NCI-H2081 treated with DMSO at 0.1 percent for 48 hours (cell line): ENCODE measurements at regions not wholly inside any gene's neighbourhood (a gene's known extent, or its start where the extent isn't known, plus 50 kb on each side); places are given as distances from the start of the nearest gene placed in this dataset.

Experiments used
- DNase-seq: peaks from one replicate; lab custom pipeline; 2025; lab: John Stamatoyannopoulos, UW

DNA sequence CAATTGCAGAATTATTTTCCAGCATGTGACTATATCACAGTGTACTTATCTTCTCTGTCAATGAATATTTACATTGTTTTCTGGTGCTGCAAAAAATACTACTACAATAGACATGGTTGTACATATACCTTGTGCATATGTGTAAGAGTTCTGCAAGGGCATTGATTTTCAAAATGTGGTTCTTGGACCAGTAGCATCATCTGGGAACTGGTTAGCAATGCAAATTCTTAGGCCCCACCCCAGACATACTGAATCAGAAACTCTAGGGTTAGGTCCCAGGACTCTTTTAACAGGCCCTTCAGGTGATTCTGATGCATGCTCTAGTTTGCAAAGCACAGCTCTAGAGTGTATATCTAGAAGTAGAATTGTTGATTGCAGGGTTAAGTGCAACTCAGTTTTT is 292.3 kb downstream of the ZNF621 start:
- DNase-seq: no peak

- DNase-seq: no peak
These were observed 296.6 kb downstream of the ZNF621 start for GRCh38 chr3:40821315-40821714.

DNA sequence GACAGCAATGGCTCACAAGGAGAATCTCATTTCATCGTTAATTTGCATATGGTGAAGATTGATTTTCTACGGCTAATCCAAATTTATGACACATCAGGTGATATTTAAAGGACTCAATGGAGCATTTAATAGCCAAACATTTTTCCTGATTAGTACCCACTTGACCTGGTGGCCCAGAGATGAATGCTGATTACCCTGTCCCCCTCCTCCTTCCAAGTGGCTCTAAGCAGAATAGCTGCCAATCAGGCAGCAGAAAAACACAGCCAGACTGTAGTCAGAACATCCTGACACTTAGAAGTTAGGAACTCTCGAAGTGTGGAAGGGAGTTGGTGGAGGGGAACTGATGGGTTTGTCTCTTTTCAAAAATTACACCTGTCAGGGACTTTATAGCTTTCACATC is 302.5 kb downstream of the ZNF621 start:
- DNase-seq: no peak

- DNase-seq: no peak
These were observed 303.4 kb downstream of the ZNF621 start for GRCh38 chr3:40827942-40828688.

DNA sequence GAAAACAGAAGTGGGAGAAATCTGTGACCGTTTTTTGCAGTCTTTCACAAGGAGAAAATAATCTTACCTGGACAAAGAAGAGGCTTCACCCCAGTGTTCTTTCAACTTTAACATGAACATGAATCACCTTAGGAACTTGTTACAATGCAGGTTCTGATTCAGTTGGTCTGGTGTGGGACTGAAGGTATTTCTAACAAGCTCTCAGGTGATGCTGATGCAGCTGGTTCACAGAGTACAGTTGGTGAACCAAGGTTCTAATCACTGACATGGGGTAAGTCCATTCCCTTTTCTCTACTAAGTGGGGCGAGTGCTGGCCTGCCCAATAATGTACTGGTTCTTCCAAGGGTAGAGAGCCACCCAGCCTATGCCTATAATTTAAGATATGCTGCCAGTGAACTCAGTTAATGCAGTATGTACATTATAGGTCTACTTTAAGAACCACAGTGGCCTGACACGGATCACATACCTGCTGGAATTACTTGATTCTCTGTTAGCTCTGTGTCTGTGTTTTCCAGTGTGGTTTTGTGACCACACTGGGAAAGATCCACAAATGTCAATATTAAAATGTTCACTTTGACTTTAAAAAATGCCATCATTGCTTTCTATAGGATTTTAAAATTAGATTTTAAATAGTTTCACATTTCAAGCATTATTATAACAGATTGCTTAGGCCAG is 304.1 kb downstream of the ZNF621 start:
- DNase-seq: no peak

DNA sequence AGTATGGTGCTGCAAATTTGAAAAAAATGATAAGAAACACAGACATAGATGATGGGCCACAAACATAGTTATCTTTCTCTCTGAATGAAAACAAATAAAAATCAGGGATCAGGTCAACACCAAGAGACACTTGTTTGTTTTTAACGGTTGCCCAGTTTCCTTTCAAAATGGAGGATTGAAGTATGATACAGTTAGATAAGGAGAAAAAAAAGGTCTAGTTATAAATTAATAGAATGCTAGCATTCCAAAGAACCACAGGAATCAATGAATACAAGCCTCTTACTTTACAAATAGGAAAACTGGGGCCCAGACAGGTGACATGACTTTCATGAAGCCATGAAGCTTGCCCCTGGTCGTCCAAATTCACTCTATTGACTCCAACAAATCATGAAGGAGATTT is 305.1 kb downstream of the ZNF621 start:
- DNase-seq: no peak

DNA sequence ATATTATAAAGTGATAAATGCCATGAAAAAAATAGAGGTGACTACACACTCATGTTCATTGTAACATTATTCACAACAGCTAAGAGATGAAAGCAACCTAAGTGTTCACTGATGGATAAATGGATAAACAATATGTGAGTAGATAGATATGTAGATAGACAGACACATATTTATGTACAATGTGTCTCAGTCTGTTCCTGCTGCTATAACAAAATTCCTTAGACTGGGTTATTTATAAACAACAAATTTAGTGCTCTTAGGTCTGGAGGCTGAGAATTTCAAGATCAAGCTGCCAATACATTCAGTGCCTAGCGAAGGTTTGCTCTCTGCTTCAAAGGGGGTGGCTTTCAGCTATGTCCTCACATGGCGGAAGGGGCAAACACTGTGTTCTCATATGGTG is 312.5 kb downstream of the ZNF621 start:
- no peak for DNase-seq

- no peak for DNase-seq
These were observed 316.4 kb downstream of the ZNF621 start for GRCh38 chr3:40841131-40841530.

DNA sequence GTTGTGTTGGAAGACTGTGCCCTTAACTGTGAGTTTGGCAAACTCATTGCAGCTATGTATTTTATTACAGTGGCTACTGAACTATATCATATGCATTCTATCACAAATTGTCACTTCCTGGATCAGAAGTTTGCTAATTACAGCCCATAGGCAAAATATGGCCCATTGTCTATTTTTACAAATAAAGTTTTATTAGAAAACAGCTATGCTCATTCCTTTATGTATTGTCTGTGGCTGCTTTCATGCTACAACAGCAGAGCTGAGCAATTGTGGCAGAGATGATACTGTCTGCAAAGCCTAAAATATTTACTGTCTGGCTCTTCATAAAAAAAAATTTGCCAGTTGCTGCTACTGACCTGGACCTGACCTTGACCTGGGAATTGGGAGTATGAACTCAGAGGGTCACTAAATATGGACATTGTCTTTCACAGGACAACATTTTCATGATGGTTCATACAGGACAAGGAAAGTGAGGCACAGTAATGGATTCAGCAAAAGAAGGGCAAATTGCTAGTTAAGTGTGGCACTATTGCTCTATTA is 316.9 kb downstream of the ZNF621 start:
- DNase-seq: no peak

- DNase-seq: no peak
These were observed 318.0 kb downstream of the ZNF621 start for GRCh38 chr3:40842714-40843113.

GRCh38 chr3:40843208-40843624 is 318.5 kb downstream of the ZNF621 start:
- no peak for DNase-seq

- no peak for DNase-seq
These were observed 319.2 kb downstream of the ZNF621 start for GRCh38 chr3:40843851-40844548.

GRCh38 chr3:40844896-40845295 is 320.1 kb downstream of the ZNF621 start:
- no peak for DNase-seq

GRCh38 chr3:40845447-40845846 is 320.7 kb downstream of the ZNF621 start:
- DNase-seq: no peak

DNA sequence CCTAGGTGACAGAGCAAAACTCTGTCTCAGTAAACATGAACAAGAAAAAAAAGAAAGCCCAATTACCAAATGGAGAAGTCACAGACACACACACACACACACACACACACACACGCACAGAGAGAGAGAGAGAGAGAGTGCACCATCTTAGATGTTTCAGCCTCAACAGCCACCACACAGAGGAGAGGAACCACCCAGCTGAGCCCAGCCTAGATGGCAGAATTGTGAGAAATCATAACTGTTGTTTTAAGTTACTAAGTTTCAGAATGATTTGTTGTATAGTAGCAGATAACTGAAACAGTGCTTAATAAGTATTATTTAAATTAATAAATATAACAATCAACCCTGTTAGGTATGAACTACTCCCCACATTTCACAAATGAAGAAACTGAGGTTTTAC is 321.2 kb downstream of the ZNF621 start:
- DNase-seq: no peak

GRCh38 chr3:40846451-40846850 is 321.7 kb downstream of the ZNF621 start:
- DNase-seq: no peak

DNA sequence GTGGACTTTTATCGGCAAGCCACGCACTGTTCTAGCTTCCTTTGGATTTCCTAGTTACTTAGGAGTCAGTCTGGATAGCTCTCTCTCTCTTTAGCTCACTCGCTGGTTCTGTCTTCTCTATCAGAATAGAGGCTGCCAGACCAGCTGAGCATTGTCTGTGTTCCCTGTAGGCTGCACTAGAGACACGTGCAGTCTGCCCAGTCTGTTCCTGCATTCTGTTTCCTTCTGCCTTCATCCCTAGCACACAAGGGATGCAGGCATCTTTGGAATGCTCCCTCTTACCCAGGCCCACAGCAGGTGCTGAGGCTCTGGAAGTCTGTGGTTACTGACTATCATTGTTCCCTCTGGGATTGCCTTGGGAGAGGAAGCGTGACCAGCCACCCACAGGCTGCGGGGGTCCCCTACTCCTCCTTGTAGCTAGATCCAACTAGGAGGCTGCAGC is 322.8 kb downstream of the ZNF621 start:
- DNase-seq: no peak

- DNase-seq: no peak
These were observed 323.7 kb downstream of the ZNF621 start for GRCh38 chr3:40848421-40848820.

DNA sequence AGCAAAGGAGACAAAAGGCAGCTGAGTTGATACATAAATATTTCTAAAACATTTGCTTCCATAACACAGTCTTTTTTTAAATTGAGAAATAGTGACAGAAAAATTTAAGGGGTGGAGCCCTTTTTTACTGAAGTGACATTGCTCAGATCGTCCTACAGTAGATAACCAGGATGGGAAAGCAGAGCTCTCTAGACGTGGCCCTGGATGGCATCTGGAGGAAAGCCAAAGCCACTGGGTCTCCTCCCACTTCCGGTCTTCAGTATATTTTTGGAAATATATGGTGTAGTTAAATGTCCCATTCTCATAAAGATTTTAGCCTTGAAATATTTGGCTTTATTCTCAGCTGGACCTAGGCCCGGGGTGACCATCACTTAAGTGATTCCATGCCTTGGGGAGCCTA is 326.1 kb downstream of the ZNF621 start:
- DNase-seq: no peak

DNA sequence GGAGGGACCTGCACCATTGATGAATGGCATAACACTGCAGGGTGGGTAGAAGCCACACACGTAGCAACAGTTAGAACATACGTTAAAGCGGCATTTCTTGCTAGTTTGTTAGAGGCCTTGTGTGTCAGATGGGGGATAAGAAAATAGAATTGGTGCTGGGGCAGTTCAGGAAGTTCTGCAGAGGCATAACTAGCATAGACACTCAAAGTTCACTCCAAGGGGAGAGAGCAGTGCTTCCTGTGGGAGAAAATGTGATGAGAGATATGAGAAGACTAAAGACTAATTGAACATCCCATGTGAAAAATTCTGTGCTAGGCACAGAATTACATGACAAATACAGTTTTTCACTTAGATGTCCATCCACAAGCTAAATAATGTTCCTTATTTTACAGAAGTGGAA is 327.1 kb downstream of the ZNF621 start:
- DNase-seq: no peak

GRCh38 chr3:40852712-40853111 is 328.0 kb downstream of the ZNF621 start:
- no peak for DNase-seq

DNA sequence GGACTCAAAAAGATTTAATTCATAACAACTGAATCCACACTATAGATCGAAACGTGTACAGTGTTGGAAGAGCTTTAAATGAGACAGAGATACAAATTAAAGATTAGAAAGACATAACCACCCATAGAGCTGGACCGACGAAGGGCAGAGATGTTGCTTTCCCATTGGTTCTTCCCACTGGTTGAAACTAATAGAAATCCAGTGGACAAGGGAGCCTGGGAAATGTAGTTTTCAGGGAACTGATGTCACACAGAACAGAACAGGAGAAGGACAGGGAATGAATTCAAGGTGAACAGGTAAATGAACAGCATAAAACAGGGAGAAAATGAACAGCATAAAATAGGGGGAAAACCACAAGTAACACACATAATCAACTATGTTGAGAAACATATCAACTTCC is 328.7 kb downstream of the ZNF621 start:
- DNase-seq: no peak

GRCh38 chr3:40855871-40856270 is 331.1 kb downstream of the ZNF621 start:
- no peak for DNase-seq
